B cell (primary cell): ENCODE measurements at regions not wholly inside any gene's neighbourhood (a gene's known extent, or its start where the extent isn't known, plus 50 kb on each side); places are given as distances from the start of the nearest gene placed in this dataset.

Source experiments
- ATAC-seq: fragments of 200-7000 bp; cut with Tn5 transposase; one replicate; pipeline ENCODE4 v1.10.0; 2021; ENCODE audit warnings: low read depth, mild to moderate bottlenecking, moderate number of reproducible peaks, moderate library complexity
- CTCF ChIA-PET: fragments of 350-600 bp; sonication (Branson Sonifier 250); formaldehyde crosslinking; loops from one replicate; lab custom pipeline; 2021; ENCODE audit warnings: antibody characterized with exemption, inconsistent platforms; lab: Charles Lee
- POLR2A ChIA-PET: fragments of 350-600 bp; sonication (Branson Sonifier 250); formaldehyde crosslinking; loops from one replicate; lab custom pipeline; 2021; ENCODE audit warnings: antibody characterized with exemption; lab: Charles Lee
- DNase-seq: peaks from one replicate; pipeline ENCODE4 v3.0.0; 2013
- H2AFZ ChIP-seq: 2 replicates; pipeline ENCODE4 v1.6.1; 2012; ENCODE audit warnings: mild to moderate bottlenecking, low read depth, low read length; ENCODE audit not compliant: insufficient read depth, poor library complexity, severe bottlenecking
- H3K27ac ChIP-seq, 2 donors: 1 replicate in 1 of 2; 2 replicates in 1 of 2; pipeline ENCODE4 v1.5.1; 2012 to 2013; ENCODE audit warnings: low read length in 2 of 2, mild to moderate bottlenecking in 2 of 2, moderate library complexity in 1 of 2
- H3K27me3 ChIP-seq, 4 experiments: fragments of 200-600 bp in 1 of 4; sonication (generic) in 1 of 4; replicated peaks in 1 of 4; 1 replicate in 2 of 4; 2 replicates in 2 of 4; pipeline versions ENCODE4 v1.6.1 to v1.7.0; 2013 to 2016; ENCODE audit warnings: low read length in 3 of 4, mild to moderate bottlenecking in 2 of 4, mixed read lengths in 1 of 4, moderate library complexity in 1 of 4; ENCODE audit not compliant: insufficient read depth in 4 of 4, control insufficient read depth in 3 of 4; ENCODE audit errors: control extremely low read depth in 1 of 4
- H3K36me3 ChIP-seq, 2 experiments: replicated peaks in 1 of 2; 1 replicate in 1 of 2; 2 replicates in 1 of 2; pipeline versions ENCODE4 v1.6.1 to v1.7.1; 2013; ENCODE audit warnings: low read length in 1 of 2; ENCODE audit not compliant: insufficient read depth in 2 of 2, control insufficient read depth in 1 of 2; ENCODE audit errors: control extremely low read depth in 1 of 2, extremely low read depth in 1 of 2
- H3K4me1 ChIP-seq, 2 donors: fragments of 200-600 bp in 1 of 2; sonication (generic) in 1 of 2; 1 replicate in 1 of 2; 2 replicates in 1 of 2; pipeline versions ENCODE4 v1.5.1 to v1.6.1; 2013 to 2017; ENCODE audit warnings: low read length in 2 of 2; ENCODE audit not compliant: control insufficient read depth in 2 of 2, insufficient read depth in 2 of 2
- H3K4me2 ChIP-seq: replicated peaks from 2 replicates; pipeline ENCODE3; 2012; ENCODE audit warnings: mild to moderate bottlenecking, low read depth, low read length; ENCODE audit not compliant: poor library complexity, severe bottlenecking
- H3K4me3 ChIP-seq, 5 experiments: fragments of 200-600 bp in 1 of 5; sonication (generic) in 1 of 5; 1 replicate in 3 of 5; 2 replicates in 2 of 5; pipeline versions ENCODE4 v1.5.1 to v1.7.0; 2011 to 2016; ENCODE audit warnings: low read length in 4 of 5, mild to moderate bottlenecking in 4 of 5, low read depth in 2 of 5, control low read depth in 1 of 5, moderate library complexity in 1 of 5; ENCODE audit not compliant: insufficient read depth in 1 of 5; ENCODE audit errors: control extremely low read depth in 1 of 5, extremely low read depth in 1 of 5
- H3K79me2 ChIP-seq: fragments of 200-600 bp; sonication (generic); one replicate; pipeline ENCODE4 v1.6.0; 2016; ENCODE audit warnings: low read length; ENCODE audit not compliant: control insufficient read depth, insufficient read depth
- H3K9ac ChIP-seq: fragments of 200-600 bp; sonication (generic); 2 replicates; pipeline ENCODE4 v1.6.1; 2017; ENCODE audit warnings: mild to moderate bottlenecking, low read length, moderate library complexity
- H3K9me3 ChIP-seq, 3 donors: one replicate each; pipeline versions ENCODE4 v1.6.1 to v1.7.1; 2013; ENCODE audit warnings: low read length in 2 of 3; ENCODE audit not compliant: control insufficient read depth in 2 of 3, insufficient read depth in 1 of 3; ENCODE audit errors: control extremely low read depth in 1 of 3
- H4K20me1 ChIP-seq: 2 replicates; pipeline ENCODE4 v1.6.0; 2012; ENCODE audit warnings: mild to moderate bottlenecking, low read length; ENCODE audit not compliant: insufficient read depth, control insufficient read depth, poor library complexity, severe bottlenecking
- H3K27ac Mint-ChIP-seq: one replicate; pipeline ENCODE4 v1.8.0; 2021; ENCODE audit warnings: mixed read lengths
- H3K27me3 Mint-ChIP-seq: one replicate; pipeline ENCODE4 v1.8.0; 2021; ENCODE audit warnings: mixed read lengths
- H3K4me1 Mint-ChIP-seq: one replicate; pipeline ENCODE4 v1.8.0; 2021; ENCODE audit warnings: mixed read lengths
- H3K4me3 Mint-ChIP-seq: one replicate; pipeline ENCODE4 v1.8.0; 2021; ENCODE audit warnings: mixed read lengths
- H3K9me3 Mint-ChIP-seq: one replicate; pipeline ENCODE4 v1.8.0; 2022; ENCODE audit warnings: mixed read lengths; ENCODE audit not compliant: insufficient read depth
- CTCF ChIP-seq: fragments of 200-600 bp; IDR thresholded peaks from one replicate; pipeline ENCODE4 v1.8.0; 2022; ENCODE audit warnings: antibody characterized with exemption, mild to moderate bottlenecking
- EZH2 ChIP-seq: IDR thresholded peaks from 2 replicates; pipeline ENCODE4 v1.6.1; 2012; ENCODE audit warnings: borderline replicate concordance, low read depth, mild to moderate bottlenecking, moderate library complexity, low read length; ENCODE audit not compliant: insufficient read depth, poor library complexity, severe bottlenecking
- WGBS: methylation state at CpG from one replicate; pipeline ENCODE4 v1.1.5; 2013; ENCODE audit warnings: missing lambda C conversion rate; ENCODE audit not compliant: insufficient coverage; 5-methylcytosine and 5-hydroxymethylcytosine counted together
- intact Hi-C: fragments of 100-400 bp; cut with micrococcal nuclease; formaldehyde crosslinking; loops from one replicate; pipeline ENCODE4 v1.10.0; 2022

GRCh38 chr2:173435574-173435973, 80.9 kb downstream of the CDCA7 start:
- Histone ChIP-seq H3K4me2 (no peak overlapping the region), H4K20me1 (no peaks in the 10 kb centered on the region), H3K27ac (no peak overlapping the region), H3K9ac (no peak overlapping the region), H3K4me1 (peaks cover 0 to 5% of the 10 kb centered on the region in 2 donors), H3K4me3 (no peak overlapping the region), H3K27me3 (peaks cover 0 to 6% (median 0%) of the 10 kb centered on the region in 4 experiments), H3K9me3 (no peaks in the 10 kb centered on the region), H3K79me2 (no peaks in the 10 kb centered on the region), H3K36me3 (no peaks in the 10 kb centered on the region), H2AFZ (no peak overlapping the region)
- no peak overlapping the region for H3K27ac Mint-ChIP-seq
- peaks cover 54% of the 10 kb centered on the region for H3K27me3 Mint-ChIP-seq
- intact Hi-C loops: no loop called here
- WGBS: no CpG with 5 or more reads among the region's 2 CpGs
- DNase-seq: no peak
- no peaks in the 10 kb centered on the region for H3K9me3 Mint-ChIP-seq
- TF ChIP-seq EZH2: no peak
- no peak for TF ChIP-seq CTCF
- peaks cover 6% of the 10 kb centered on the region for H3K4me1 Mint-ChIP-seq
- no peak overlapping the region for H3K4me3 Mint-ChIP-seq
- CTCF ChIA-PET: no interaction called here
- no peak for ATAC-seq
- POLR2A ChIA-PET: no interaction called here

- ATAC-seq (no peak), DNase-seq (no peak)
- Mint-ChIP-seq H3K27me3 (peaks cover 50% of the 10 kb centered on the region), H3K4me3 (no peak overlapping the region), H3K9me3 (no peaks in the 10 kb centered on the region), H3K4me1 (peaks cover 6% of the 10 kb centered on the region), H3K27ac (no peak overlapping the region)
- Histone ChIP-seq H2AFZ (no peak overlapping the region), H3K27ac (no peak overlapping the region), H3K9ac (no peak overlapping the region), H3K4me2 (no peak overlapping the region), H4K20me1 (no peaks in the 10 kb centered on the region), H3K4me3 (no peak overlapping the region), H3K36me3 (no peaks in the 10 kb centered on the region), H3K9me3 (no peaks in the 10 kb centered on the region), H3K4me1 (peaks cover 0 to 5% of the 10 kb centered on the region in 2 donors), H3K79me2 (no peaks in the 10 kb centered on the region), H3K27me3 (peaks cover 0 to 6% (median 0%) of the 10 kb centered on the region in 4 experiments)
- intact Hi-C loops: no loop called here
- CTCF ChIA-PET: no interaction called here
- POLR2A ChIA-PET: no interaction called here
- WGBS: no CpG with 5 or more reads among the region's 2 CpGs
- TF ChIP-seq EZH2: no peak
- TF ChIP-seq CTCF: no peak
These were observed 81.4 kb downstream of the CDCA7 start for GRCh38 chr2:173436088-173436487.
